HL-60 (cell line): ENCODE measurements at regions not wholly inside any gene's neighbourhood (a gene's known extent, or its start where the extent isn't known, plus 50 kb on each side); places are given as distances from the start of the nearest gene placed in this dataset.

Experiments used
- DNase-seq, 2 experiments: peaks; one replicate each; pipeline ENCODE4 v3.0.0-alpha.2; 2010 to 2020; ENCODE audit warnings: low read depth in 1 of 2, low spot score in 1 of 2
- H3K27ac ChIP-seq: fragments of 250-450 bp; sonication (Bioruptor Pico); replicated peaks from 2 replicates; pipeline ENCODE4 v1.5.1; 2020; ENCODE audit warnings: mild to moderate bottlenecking, moderate library complexity
- H3K27me3 ChIP-seq: fragments of 250-450 bp; sonication (Bioruptor Pico); 2 replicates; pipeline ENCODE4 v1.5.1; 2021; ENCODE audit warnings: mild to moderate bottlenecking, moderate library complexity; ENCODE audit not compliant: insufficient read depth, poor library complexity, severe bottlenecking
- H3K4me3 ChIP-seq: replicated peaks from 2 replicates; pipeline ENCODE4 v1.5.1; 2011; ENCODE audit warnings: mild to moderate bottlenecking, control low read depth, low read length; ENCODE audit not compliant: insufficient read depth
- GABPA ChIP-seq: IDR thresholded peaks from 2 replicates; pipeline ENCODE4 v1.6.1; 2012; ENCODE audit warnings: low read depth
- POLR2AphosphoS5 ChIP-seq: IDR thresholded peaks from 2 replicates; pipeline ENCODE4 v1.6.1; 2012; ENCODE audit warnings: low read depth
- REST ChIP-seq: IDR thresholded peaks from 2 replicates; pipeline ENCODE4 v1.6.1; 2012; ENCODE audit warnings: low read depth; ENCODE audit not compliant: insufficient replicate concordance
- SPI1 ChIP-seq: IDR thresholded peaks from 2 replicates; pipeline ENCODE4 v1.6.1; 2012; ENCODE audit warnings: low read depth, mild to moderate bottlenecking, borderline replicate concordance
- TF ChIP-seq, protein P1 (sequence below): IDR thresholded peaks from one replicate; pipeline ENCODE4 v1.5.1; 2011; ENCODE audit warnings: low read length, control low read depth, inconsistent platforms; ENCODE audit not compliant: insufficient read depth

DNA sequence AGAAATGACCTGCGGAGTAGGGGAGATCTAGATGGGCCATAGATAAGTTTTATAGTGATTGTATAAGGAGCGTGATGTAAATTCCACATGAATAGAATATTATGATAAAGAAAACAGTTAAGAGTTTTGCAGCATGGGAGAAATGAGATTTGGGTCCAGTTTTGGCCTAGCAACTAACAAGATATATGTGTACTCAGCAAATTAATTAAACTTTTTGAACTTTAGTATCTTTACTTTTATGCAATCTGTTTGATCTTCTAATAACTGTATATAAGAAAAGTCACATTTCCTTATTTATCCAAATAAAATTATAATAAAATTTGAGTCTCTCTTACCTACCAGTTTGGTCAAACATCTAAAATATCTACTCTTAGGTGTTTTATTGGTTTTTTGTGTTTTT is 1011.8 kb upstream of the NCAM2 start:
- TF ChIP-seq, protein P1, sequence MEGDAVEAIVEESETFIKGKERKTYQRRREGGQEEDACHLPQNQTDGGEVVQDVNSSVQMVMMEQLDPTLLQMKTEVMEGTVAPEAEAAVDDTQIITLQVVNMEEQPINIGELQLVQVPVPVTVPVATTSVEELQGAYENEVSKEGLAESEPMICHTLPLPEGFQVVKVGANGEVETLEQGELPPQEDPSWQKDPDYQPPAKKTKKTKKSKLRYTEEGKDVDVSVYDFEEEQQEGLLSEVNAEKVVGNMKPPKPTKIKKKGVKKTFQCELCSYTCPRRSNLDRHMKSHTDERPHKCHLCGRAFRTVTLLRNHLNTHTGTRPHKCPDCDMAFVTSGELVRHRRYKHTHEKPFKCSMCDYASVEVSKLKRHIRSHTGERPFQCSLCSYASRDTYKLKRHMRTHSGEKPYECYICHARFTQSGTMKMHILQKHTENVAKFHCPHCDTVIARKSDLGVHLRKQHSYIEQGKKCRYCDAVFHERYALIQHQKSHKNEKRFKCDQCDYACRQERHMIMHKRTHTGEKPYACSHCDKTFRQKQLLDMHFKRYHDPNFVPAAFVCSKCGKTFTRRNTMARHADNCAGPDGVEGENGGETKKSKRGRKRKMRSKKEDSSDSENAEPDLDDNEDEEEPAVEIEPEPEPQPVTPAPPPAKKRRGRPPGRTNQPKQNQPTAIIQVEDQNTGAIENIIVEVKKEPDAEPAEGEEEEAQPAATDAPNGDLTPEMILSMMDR = no peak
- no peak for TF ChIP-seq POLR2AphosphoS5
- no peaks in the 10 kb centered on the region for H3K27me3 ChIP-seq
- no peak overlapping the region for H3K4me3 ChIP-seq
- H3K27ac ChIP-seq = no peak overlapping the region
- no peak for DNase-seq

DNA sequence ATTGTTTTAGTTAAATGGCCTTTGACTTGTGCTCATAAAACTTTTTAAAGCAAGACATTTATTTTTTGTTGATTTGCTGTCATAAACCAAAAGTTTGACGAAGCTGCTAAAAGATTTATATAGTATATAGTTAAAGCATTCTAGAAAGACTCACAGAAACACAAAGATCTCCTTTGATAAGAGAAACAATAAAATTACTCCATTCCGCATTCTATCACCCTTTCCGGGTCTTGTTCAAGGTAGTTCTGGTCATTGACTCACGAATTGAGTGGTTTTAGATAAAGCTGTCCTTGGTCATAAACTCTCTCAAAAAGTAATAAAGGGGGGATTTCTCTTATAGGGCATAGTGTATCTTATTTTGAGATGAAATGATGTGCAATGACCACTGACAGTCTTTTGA is 1010.5 kb upstream of the NCAM2 start:
- Histone ChIP-seq H3K27ac (no peak overlapping the region), H3K27me3 (no peaks in the 10 kb centered on the region), H3K4me3 (no peak overlapping the region)
- no peak for TF ChIP-seq POLR2AphosphoS5
- TF ChIP-seq, protein P1 = no peak
- TF ChIP-seq GABPA = no peak
- TF ChIP-seq REST = no peak
- no peak for TF ChIP-seq SPI1
- no peak for DNase-seq

DNA sequence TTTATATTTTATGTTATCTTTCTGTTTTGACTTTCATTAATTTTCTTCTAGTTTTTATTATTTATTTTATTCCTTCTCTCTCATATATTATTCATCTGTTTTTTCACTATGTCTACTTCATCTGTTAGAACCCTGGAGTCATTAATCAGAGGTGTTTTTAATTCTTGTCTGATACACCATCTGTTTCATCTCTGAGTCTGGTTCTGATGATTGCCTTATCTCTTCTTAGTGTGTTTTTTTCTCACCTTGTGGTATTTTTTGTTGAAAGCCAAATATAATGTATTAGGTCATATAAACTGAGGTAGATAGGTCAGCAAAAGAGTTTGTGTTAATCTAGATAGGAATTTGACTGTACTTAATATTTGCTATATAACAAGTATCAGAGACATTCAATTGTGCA is 1005.7 kb upstream of the NCAM2 start:
- H3K27ac ChIP-seq = no peak overlapping the region
- H3K4me3 ChIP-seq = no peak overlapping the region
- no peaks in the 10 kb centered on the region for H3K27me3 ChIP-seq
- TF ChIP-seq GABPA (no peak), SPI1 (no peak), POLR2AphosphoS5 (no peak), REST (no peak)
- TF ChIP-seq, protein P1 = no peak
- DNase-seq = no peak

- no peak overlapping the region for H3K4me3 ChIP-seq
- DNase-seq = no peak
- no peaks in the 10 kb centered on the region for H3K27me3 ChIP-seq
- TF ChIP-seq, protein P1 = no peak
- TF ChIP-seq SPI1 = no peak
- no peak for TF ChIP-seq GABPA
- no peak for TF ChIP-seq POLR2AphosphoS5
- no peak for TF ChIP-seq REST
- no peak overlapping the region for H3K27ac ChIP-seq
Observed at GRCh38 chr21:19993268-19993667, 1004.9 kb upstream of the NCAM2 start.
